Body of pancreas (tissue), 4 donors: ENCODE measurements at regions not wholly inside any gene's neighbourhood (a gene's known extent, or its start where the extent isn't known, plus 50 kb on each side); places are given as distances from the start of the nearest gene placed in this dataset.

ENCODE experiments used
- ATAC-seq: fragments of 150-250 bp; one replicate; pipeline ENCODE4 v1.9.1; 2016
- DNase-seq, 4 donors: peaks; one replicate each; pipeline ENCODE4 v3.0.0-alpha.2; 2019
- H3K27ac ChIP-seq, 4 donors: fragments of 200-600 bp; sonication (generic); 1 replicate in 3 of 4; 2 replicates in 1 of 4; pipeline versions ENCODE4 v1.5.1 to v1.6.1; 2016 to 2019; ENCODE audit warnings: mild to moderate bottlenecking in 1 of 4, mixed read lengths in 1 of 4, moderate library complexity in 1 of 4
- H3K27me3 ChIP-seq, 2 donors: fragments of 200-600 bp; sonication (generic); one replicate each; pipeline ENCODE4 v1.6.0; 2016; ENCODE audit warnings: mild to moderate bottlenecking in 1 of 2
- H3K36me3 ChIP-seq, 2 donors: fragments of 200-600 bp; sonication (generic); replicated peaks in 1 of 2; 2 replicates each; pipeline ENCODE4 v1.5.1; 2016; ENCODE audit warnings: low read depth in 2 of 2; ENCODE audit not compliant: insufficient read depth in 1 of 2
- H3K4me1 ChIP-seq: fragments of 200-600 bp; sonication (generic); one replicate; pipeline ENCODE4 v1.6.0; 2016
- H3K4me3 ChIP-seq, 2 donors: fragments of 200-600 bp; sonication (generic); 1 replicate in 1 of 2; 2 replicates in 1 of 2; pipeline ENCODE4 v1.5.1; 2016 to 2019
- H3K9me3 ChIP-seq, 3 donors: fragments of 200-600 bp; sonication (generic); 1 replicate in 2 of 3; 2 replicates in 1 of 3; pipeline ENCODE4 v1.5.1; 2016
- POLR2A ChIP-seq, 3 donors: fragments of 450-650 bp; IDR thresholded peaks; one replicate each; pipeline ENCODE4 v1.6.1; 2016; ENCODE audit warnings: antibody characterized with exemption in 3 of 3, mild to moderate bottlenecking in 2 of 3
- WGBS, 2 donors: methylation state at CpG; one replicate each; pipeline ENCODE4 v1.1.5; 2017; 5-methylcytosine and 5-hydroxymethylcytosine counted together
- intact Hi-C: fragments of 100-400 bp; cut with DNase I; formaldehyde crosslinking; loops from one replicate; pipeline ENCODE4 v1.15.1; 2023
- TF ChIP-seq, protein P1 (sequence below), 7 experiments: fragments of 450-650 bp in 4 of 7; fragments of 200-600 bp in 3 of 7; sonication (generic) in 3 of 7; IDR thresholded peaks; one replicate each; pipeline ENCODE4 v1.5.1; 2016 to 2019; ENCODE audit warnings: antibody characterized with exemption in 7 of 7

- no peak for TF ChIP-seq POLR2A (IDR thresholded peaks at IDR 0.05)
- TF ChIP-seq, protein P1, sequence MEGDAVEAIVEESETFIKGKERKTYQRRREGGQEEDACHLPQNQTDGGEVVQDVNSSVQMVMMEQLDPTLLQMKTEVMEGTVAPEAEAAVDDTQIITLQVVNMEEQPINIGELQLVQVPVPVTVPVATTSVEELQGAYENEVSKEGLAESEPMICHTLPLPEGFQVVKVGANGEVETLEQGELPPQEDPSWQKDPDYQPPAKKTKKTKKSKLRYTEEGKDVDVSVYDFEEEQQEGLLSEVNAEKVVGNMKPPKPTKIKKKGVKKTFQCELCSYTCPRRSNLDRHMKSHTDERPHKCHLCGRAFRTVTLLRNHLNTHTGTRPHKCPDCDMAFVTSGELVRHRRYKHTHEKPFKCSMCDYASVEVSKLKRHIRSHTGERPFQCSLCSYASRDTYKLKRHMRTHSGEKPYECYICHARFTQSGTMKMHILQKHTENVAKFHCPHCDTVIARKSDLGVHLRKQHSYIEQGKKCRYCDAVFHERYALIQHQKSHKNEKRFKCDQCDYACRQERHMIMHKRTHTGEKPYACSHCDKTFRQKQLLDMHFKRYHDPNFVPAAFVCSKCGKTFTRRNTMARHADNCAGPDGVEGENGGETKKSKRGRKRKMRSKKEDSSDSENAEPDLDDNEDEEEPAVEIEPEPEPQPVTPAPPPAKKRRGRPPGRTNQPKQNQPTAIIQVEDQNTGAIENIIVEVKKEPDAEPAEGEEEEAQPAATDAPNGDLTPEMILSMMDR (IDR thresholded peaks at IDR 0.05), result no peak
- intact Hi-C loops, result no loop called here
- Histone ChIP-seq H3K27ac (no peak overlapping the region), H3K4me3 (no peak overlapping the region), H3K36me3 (no peaks in the 10 kb centered on the region), H3K27me3 (no peaks in the 10 kb centered on the region), H3K4me1 (no peaks in the 10 kb centered on the region), H3K9me3 (peaks cover 0 to 3% (median 0%) of the 10 kb centered on the region in 3 donors)
- 78% methylated on average over 1 of the region's 1 CpG; no CpG with 5 or more reads in 1 of the 2 donors for WGBS, 2 donors
- no peak for ATAC-seq
- no peak for DNase-seq
Observed at GRCh38 chr5:40453689-40454088, 226.0 kb upstream of the PTGER4 start.

GRCh38 chr5:40452874-40453624 is 226.7 kb upstream of the PTGER4 start:
- DNase-seq, result no peak
- no peaks in the 10 kb centered on the region for H3K4me1 ChIP-seq
- no peaks in the 10 kb centered on the region for H3K27me3 ChIP-seq
- no peak for TF ChIP-seq POLR2A (IDR thresholded peaks at IDR 0.05)
- TF ChIP-seq, protein P1 (IDR thresholded peaks at IDR 0.05), result no peak
- H3K36me3 ChIP-seq, result no peaks in the 10 kb centered on the region
- intact Hi-C loops, result no loop called here
- H3K4me3 ChIP-seq, result no peak overlapping the region
- no peaks in the 10 kb centered on the region for H3K9me3 ChIP-seq
- 82 to 87% methylated on average over 5 of the region's 5 CpGs for WGBS, 2 donors
- H3K27ac ChIP-seq, result no peak overlapping the region
- no peak for ATAC-seq

DNA sequence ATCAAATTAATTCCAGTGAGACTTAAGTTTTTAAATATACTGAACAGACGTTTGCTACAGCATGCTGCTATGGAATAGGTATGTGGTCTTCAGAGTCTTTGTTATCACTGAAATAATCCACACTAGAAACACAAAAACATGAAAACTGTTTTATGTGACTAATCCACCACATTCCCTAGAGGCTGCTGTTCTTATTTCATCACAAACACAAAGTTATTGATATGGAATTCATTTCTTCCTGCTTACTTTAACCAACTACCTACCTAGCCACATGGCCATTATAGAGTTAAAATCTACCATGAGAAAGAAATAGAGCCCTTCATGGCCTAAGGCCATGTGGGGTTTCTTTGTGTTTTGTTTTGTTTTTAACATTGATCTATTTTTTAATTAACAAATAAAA is 232.3 kb upstream of the PTGER4 start:
- intact Hi-C loops, result no loop called here
- H3K27ac ChIP-seq, result no peak overlapping the region
- H3K27me3 ChIP-seq, result no peaks in the 10 kb centered on the region
- TF ChIP-seq POLR2A (IDR thresholded peaks at IDR 0.05), result no peak
- TF ChIP-seq, protein P1 (IDR thresholded peaks at IDR 0.05), result no peak
- H3K9me3 ChIP-seq, result peaks cover 0 to 4% (median 0%) of the 10 kb centered on the region in 3 donors
- no peaks in the 10 kb centered on the region for H3K4me1 ChIP-seq
- no peak overlapping the region for H3K4me3 ChIP-seq
- ATAC-seq, result no peak
- no peak for DNase-seq
- no peaks in the 10 kb centered on the region for H3K36me3 ChIP-seq
- WGBS, 2 donors, result 21 to 46% methylated on average over 1 of the region's 1 CpG

DNA sequence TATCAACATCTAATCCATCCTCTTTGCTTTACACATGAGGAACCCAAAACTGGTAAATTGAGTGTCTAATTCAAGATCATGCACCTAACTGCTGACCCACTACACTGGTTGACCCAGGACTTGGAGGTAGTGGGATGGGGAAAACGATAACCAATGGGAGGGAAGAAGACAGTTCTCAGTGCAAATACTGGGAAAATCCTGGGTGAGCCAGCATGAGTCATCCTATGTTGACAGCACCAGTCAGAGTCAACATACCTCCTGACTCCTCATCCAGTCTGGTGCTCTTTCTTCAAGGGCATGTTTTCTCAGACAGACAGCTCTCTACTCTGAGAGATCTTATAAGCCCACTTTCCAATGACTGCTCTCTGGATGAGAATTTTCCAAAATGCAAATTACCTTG is 232.8 kb upstream of the PTGER4 start:
- no peaks in the 10 kb centered on the region for H3K4me1 ChIP-seq
- no peak overlapping the region for H3K27ac ChIP-seq
- H3K36me3 ChIP-seq, result no peaks in the 10 kb centered on the region
- ATAC-seq (no peak), DNase-seq (no peak)
- TF ChIP-seq, protein P1 (IDR thresholded peaks at IDR 0.05), result no peak
- no peak for TF ChIP-seq POLR2A (IDR thresholded peaks at IDR 0.05)
- no peaks in the 10 kb centered on the region for H3K27me3 ChIP-seq
- 13 to 33% methylated on average over 1 of the region's 1 CpG for WGBS, 2 donors
- H3K9me3 ChIP-seq, result peaks cover 0 to 4% (median 0%) of the 10 kb centered on the region in 3 donors
- no peak overlapping the region for H3K4me3 ChIP-seq
- intact Hi-C loops, result no loop called here

DNA sequence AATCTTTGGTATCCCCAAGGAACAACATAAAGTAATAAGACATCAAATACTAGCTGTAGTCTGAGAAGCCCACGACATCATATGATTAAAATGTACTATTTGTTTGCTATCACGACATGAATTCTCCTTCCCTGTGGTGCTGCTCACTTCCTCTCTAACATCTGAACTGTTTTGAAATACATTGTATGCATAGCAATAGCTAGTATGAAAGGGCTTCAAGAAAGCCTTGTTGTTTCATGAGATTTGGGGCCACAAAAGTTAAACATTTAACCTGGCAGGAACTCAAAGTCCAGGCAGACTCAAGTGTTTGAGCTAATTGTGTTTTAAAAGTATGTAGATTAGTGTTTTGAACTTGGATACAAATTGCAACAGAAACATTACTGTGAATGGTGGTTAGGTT is 237.4 kb upstream of the PTGER4 start:
- H3K27ac ChIP-seq, result no peak overlapping the region
- H3K27me3 ChIP-seq, result no peaks in the 10 kb centered on the region
- ATAC-seq (no peak), DNase-seq (no peak)
- intact Hi-C loops, result no loop called here
- WGBS, 2 donors, result 26 to 31% methylated on average over 2 of the region's 2 CpGs
- H3K9me3 ChIP-seq, result peaks cover 0 to 4% (median 0%) of the 10 kb centered on the region in 3 donors
- TF ChIP-seq, protein P1 (IDR thresholded peaks at IDR 0.05), result no peak
- no peak for TF ChIP-seq POLR2A (IDR thresholded peaks at IDR 0.05)
- H3K4me3 ChIP-seq, result no peak overlapping the region
- no peaks in the 10 kb centered on the region for H3K4me1 ChIP-seq
- no peaks in the 10 kb centered on the region for H3K36me3 ChIP-seq
